Erythroblast (primary cell): ENCODE measurements at regions not wholly inside any gene's neighbourhood (a gene's known extent, or its start where the extent isn't known, plus 50 kb on each side); places are given as distances from the start of the nearest gene placed in this dataset.

Source experiments
- GATA1 ChIP-seq: IDR thresholded peaks from 2 replicates; pipeline ENCODE4 v1.6.1; 2011; ENCODE audit warnings: low read depth, mild to moderate bottlenecking, control low read depth, low read length, moderate library complexity
- POLR2A ChIP-seq: IDR thresholded peaks from 2 replicates; pipeline ENCODE4 v1.6.1; 2011; ENCODE audit warnings: mild to moderate bottlenecking, low read length

- TF ChIP-seq POLR2A (no peak), GATA1 (no peak)
Measured at GRCh38 chr2:156079845-156080244, 252.7 kb downstream of the NR4A2 start.
